ENCODE measurements at regions not wholly inside any gene's neighbourhood (a gene's known extent, or its start where the extent isn't known, plus 50 kb on each side); places are given as distances from the start of the nearest gene placed in this dataset.

DNA sequence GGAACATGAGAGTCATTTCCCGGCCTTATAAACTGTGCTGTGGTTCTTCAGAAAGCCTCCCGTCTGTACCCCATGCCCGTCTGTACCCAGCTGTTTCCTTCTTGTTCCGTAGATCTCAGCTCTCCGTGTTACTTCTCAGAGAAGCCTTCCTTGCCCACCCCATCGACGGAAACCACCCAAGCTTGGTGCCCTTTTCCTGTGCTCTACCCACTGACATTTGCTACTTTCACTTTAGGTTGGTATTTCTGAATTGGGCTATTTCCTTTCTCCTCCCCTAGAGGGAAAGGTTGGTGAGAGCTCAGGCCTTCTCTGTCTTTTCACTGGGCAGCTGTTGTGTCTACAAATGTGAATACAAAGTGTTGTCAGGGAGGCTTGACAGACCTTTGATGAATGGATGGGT is 764.5 kb upstream of the ADAMTS16 start:
- TF ChIP-seq POLR2AphosphoS5 (IDR thresholded peaks at IDR 0.05): no peak
- TF ChIP-seq, protein P1, sequence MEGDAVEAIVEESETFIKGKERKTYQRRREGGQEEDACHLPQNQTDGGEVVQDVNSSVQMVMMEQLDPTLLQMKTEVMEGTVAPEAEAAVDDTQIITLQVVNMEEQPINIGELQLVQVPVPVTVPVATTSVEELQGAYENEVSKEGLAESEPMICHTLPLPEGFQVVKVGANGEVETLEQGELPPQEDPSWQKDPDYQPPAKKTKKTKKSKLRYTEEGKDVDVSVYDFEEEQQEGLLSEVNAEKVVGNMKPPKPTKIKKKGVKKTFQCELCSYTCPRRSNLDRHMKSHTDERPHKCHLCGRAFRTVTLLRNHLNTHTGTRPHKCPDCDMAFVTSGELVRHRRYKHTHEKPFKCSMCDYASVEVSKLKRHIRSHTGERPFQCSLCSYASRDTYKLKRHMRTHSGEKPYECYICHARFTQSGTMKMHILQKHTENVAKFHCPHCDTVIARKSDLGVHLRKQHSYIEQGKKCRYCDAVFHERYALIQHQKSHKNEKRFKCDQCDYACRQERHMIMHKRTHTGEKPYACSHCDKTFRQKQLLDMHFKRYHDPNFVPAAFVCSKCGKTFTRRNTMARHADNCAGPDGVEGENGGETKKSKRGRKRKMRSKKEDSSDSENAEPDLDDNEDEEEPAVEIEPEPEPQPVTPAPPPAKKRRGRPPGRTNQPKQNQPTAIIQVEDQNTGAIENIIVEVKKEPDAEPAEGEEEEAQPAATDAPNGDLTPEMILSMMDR (IDR thresholded peaks at IDR 0.05): no peak
- no peak for TF ChIP-seq POLR2A (IDR thresholded peaks at IDR 0.05)
